GM18519 (cell line): ENCODE measurements at regions not wholly inside any gene's neighbourhood (a gene's known extent, or its start where the extent isn't known, plus 50 kb on each side); places are given as distances from the start of the nearest gene placed in this dataset.

ENCODE experiments used
- ATAC-seq: cut with Tn5 transposase; IDR thresholded peaks from one replicate; pipeline ENCODE4 v1.9.1; 2021; ENCODE audit warnings: mild to moderate bottlenecking, moderate library complexity; ENCODE audit not compliant: unreplicated experiment, low FRiP score

DNA sequence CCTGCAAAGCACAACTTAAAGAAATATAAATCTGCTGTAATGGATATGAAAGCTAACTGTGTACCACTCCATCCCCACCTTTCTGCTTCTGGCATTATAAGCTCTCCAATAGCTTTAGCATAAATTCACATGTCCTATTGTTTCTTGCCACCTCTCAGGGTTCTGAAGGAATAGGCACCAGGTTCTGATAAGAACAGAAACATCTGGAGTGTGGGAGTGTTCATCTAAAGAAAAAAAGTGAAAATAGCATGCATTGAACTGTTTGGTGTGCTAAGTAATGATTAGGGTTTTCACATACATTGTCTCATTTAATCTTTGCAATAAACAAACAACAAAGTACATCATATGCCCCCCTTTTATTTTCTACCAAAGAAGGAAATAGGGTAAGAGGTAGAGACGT lies 72.3 kb downstream of the FAM76B start:
- ATAC-seq: no peak

DNA sequence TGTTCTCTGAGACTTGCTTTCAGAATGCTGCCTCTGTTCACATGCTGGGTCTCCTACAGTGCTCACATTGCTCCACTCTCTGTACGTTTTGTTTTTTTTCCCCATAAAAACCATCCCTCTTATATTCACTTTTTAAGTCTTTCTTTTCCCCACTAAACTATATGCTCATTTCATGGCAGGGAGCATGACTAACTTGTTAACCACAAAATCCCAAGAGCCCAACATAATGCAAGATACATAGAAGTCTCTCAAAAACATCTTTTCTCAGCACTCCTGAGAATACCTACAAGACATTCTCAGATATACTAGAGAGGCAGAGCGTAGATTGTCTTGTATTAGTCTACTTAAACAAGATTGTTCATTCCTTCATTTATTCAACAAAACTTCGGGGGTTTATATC lies 73.3 kb downstream of the FAM76B start:
- no peak for ATAC-seq

DNA sequence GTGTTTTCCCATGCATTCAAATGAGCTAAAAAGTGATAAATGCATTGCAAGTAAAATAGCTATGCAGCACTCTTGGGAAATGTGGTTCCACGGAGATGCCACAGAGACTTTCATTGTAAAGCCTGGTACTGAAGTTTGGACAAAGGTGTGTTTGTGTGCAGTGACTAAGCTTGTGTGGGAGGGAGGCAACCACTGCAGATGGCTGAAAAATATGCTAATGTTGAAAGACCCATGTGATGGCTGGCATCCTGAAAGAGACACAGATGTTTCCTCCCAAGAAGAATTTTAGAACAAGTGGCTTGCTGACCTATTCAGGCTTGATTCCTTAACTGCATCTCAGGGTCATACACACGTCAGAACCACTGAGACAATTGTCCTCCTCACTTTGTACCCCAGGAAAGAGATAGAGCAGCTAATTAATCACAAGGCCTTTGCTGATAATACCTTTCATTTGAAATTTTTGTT lies 73.8 kb downstream of the FAM76B start:
- peak; percentile 68 for ATAC-seq

DNA sequence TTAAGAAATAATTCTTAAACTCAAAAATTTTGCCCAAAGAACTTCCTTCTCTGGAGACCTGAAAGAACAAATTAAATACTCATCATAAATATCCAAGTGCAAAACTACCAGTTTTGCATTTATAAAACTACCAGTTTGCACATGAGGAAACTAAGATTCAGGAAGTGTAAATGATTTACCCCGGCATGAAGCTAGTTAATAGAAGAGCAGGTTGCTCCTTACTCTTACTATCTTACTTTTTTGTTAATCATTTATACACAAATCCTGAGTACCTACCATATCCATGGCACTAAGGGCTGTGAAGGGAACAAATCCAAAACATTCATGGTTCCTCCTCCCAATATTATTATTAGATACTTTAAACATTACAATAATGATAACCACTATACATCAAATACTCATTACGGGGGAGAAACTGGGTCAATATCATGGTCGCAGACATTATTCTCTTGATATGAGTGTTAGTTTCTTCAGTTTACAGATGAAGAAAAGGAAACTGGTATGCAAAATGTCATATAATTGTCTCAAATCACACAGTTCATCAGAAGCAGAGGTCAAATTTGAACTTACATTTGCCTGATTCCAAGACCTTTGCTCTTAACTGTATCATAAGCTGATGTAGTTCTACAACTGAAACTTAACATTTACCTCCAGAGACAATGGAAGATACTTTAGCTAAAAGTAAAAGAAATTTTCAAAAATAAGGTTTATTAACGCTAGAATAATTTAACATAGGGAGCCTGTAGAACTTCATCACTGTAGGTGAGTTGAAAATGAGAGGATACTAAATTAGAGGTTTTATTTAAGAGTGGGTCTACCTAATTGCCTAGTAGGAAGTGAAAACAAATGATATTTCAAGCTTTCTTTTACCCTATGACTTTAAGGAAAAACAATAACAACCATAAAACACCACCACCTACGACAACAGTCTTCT lies 74.5 kb downstream of the FAM76B start:
- ATAC-seq: no peak

DNA sequence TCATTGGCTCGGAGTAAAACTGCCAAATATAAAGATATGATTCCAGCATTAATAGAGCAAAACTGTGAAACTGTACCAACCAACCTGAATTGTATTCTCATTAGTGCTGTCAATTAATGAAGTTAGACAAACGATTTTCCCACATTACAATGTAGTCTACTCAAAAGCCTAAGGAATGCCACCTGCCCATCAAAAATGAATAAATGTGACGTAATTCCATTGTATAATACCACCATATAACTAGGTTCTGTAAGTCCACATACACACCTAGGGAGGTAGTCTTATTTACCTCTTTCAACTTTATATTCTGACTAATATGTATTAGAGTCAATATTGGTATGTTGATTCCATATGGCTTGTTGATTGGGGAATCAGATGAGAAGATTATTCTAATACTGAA lies 76.2 kb downstream of the FAM76B start:
- no peak for ATAC-seq

DNA sequence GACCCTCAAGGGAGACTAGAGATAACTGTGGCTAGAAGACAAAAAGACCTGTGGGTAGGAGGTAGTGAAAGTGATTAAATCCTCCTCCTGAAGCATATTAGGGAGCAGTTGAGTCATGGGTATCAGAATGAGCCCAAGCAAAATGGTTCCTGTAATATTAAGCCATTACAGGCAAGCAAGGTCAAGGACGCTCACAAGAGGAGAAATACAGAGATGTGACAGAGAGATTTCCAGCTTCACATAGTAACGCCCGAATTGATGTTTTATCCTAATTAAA lies 77.7 kb downstream of the FAM76B start:
- ATAC-seq: peak; percentile 25

DNA sequence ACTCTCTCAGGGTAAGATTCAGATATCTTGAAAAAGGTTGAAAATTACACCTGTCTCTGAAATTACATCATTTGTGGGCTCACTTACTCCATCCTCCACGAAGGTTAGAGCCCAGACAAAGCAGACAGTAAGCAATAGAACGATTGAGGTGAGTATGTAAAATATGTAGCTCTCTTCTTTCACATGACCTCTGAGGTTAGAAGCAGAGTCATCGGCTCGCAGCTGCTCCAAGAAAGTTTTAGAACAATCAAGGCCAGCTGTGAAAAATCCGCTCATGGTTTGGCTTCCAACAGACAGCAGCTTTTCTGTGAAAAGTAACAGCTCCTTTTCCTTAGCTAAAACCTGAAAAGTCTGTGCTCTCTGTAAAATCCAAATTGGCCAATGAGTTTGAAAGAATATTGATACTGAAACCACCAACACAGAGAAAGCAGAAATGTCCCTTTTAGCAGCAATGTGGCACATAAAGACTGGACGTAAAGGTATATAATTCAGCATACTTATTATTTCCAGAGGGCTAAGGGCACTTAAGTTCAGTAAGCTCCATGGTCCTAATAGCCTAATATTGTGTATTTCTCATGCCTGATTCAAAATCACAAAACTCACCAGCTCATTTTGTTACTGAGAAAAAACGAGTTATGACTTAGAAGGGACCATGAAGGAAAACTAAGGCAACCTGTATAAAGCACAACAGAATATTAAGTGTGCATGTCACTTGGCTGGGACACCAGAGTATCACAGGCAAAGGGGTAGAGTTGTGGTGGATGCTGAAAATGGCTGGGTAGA lies 78.2 kb downstream of the FAM76B start:
- peak; percentile 33 for ATAC-seq

DNA sequence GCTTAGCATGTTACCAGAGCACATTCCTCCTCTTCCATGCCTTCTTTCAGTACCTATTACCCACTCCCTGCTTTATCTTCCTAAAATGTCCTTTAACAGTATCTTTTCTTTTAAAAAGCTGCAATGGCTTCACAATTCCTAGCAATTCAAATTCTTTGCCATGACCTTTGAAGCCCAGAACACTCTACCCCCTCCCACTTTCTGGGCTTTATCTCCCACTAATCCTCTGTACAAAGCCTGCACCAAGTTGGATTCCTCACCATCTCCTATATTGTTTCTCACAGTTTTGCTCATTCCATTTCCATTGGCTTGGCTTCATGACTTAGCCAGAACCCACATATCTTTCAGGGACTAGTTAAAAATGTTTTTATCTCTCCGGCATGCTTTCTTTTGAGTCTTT lies 80.9 kb downstream of the FAM76B start:
- no peak for ATAC-seq

DNA sequence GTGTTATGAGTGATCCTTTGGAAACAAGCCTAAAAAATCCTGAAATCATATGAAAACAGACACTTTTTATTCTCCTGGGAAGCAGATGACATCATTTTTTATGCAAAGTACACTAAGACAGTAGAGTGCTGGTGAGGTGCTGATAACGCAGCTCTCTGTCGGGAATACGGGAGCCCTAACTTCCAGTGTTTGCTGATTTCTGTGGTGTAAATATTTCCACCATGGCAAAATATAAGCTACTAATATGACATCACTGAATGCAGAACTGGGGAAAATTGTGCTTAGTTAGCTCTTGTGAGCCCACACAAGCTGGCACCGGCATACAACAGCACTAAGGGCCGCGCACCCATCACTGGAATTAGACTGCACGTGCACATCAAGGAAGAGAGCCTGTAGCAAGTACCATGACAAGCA lies 82.6 kb downstream of the FAM76B start:
- ATAC-seq: no peak

DNA sequence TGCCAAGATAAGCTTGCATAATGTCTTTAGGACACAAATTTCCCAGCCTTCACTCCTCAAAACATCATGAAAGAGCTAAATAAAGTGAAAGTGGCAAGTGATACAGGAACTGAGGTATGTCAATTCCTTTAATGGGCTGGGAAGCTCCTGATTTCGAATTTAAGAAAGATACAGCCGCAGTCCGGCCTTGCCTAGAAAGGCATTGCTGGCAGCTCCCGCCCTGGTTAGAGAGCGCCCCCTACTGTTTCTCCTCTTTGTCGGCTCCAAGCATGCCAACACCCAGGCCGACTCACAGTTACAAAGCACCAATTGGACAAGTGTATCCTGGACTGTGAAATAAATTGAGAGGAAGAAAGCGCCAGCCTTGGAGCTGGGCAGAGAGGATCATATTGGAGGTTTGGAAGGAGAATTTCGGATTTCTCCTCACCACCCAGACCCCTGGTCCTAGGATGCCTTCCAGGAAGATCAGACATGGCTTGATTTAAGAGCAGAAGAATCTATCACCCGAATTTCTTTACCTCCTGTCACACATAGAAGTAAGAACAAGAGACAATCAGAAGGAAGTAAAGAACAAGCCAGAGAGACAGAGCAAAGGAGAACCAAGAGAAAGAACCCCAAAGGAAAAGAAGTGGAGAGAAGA lies 84.0 kb downstream of the FAM76B start:
- peak; percentile 82 for ATAC-seq

DNA sequence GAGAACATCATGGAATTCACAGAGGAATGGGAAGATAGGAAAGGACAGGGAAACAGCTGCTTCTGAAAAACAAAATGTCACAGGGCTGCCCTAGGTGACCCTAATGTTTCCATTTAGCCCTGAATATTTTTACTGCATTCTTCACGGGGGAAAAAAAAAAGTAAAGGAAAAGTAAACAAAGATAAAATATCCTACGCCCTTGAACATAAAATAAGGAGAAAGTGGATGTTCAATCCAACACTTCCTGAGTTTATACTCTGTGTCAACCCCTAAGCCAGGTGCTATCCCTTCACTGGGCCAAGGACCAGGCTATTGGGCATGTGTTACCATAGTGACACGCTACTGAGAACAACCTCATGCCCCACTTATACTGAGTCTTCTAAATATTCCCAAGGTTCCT lies 84.7 kb downstream of the FAM76B start:
- no peak for ATAC-seq

DNA sequence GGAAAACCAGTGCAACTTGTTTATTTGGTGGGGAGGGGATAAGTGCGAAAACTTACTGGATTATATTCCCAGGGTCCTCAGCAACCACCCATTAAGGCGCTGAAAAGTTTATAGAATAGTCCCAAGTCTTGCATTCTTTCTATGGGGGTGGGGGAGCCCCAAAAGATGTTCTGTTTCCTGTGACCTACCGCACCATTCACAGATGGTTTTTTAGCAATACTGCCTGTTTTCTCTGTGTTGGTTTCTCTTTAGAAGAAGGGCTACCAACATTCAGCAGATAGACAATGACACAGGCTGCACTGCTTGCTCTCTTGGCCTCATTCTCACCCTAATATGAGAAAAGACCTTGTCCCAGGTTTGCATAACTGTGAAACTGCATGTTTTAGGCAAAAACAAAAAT lies 86.5 kb downstream of the FAM76B start:
- ATAC-seq: no peak

DNA sequence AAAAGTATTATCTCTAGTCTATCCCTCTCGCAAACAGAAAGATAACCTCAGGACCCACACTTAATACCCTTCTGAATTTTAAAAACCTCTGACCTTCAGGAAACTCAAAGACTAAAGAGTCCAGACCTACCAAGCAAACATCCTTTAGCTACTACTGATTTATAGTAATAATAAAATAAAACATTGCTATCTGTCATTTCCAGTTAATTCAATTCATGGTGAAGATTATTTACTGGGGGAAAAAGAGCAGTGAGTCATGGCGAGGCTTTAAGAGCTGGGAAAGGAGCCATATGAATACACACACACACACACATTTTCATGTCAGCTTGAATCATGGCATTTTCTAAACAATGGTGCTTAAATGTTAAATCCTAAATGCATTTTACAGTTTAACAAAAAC lies 87.1 kb downstream of the FAM76B start:
- ATAC-seq: no peak

DNA sequence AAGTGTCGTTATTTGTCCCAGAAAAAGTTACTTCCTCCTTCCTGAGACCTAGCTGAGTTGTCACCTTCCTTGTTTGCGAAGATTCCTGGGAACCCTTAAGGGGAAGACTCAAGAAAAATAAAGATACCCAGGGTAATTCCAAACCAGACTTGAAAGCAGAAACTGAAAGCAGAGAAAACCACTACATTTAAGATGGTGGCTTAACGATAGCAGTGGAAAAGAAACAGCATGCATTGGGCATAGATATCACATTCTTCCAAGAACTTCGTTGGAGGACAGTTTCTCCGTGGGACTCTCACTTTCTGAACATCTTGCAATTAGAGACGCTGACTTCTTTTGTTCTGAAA lies 89.1 kb downstream of the FAM76B start:
- no peak for ATAC-seq

DNA sequence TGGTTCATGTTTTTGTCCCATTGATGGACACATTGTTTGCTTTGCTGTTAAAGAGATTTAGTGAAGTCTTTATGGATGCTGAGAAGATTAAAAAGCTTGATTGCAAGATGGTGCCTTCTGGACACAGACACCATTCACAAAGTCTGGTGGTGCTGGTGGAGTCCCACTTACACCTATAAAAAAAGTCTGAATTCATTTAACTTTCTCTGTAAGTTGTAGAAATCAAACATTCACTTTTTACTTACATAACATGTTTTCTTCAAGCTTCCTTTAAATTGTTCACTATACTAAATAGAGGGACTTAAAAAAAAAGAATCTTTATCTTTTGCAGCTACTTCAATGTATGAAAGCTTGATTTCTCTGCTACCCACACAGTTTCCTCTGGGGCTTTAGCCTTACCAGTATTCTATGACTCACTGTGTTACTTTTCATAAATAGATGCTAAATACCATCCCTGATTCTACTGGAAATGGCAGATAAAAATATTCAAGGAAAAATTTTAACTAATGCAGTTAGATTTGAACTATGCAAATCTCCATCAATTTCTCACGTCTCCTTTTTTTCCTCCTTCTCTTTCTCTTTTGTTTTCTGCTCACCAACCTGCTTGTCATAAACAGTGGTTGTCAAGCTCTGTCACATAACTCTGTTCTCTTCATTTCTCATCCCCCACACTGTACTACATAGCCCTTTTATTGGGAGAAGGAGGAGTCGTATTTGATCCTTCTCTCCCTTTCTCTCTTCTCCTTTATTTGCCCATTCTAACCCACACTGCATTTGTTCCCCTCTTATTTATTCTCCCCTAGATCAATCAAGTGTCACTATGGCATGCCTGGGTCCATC lies 89.7 kb downstream of the FAM76B start:
- ATAC-seq: peak; percentile 40

DNA sequence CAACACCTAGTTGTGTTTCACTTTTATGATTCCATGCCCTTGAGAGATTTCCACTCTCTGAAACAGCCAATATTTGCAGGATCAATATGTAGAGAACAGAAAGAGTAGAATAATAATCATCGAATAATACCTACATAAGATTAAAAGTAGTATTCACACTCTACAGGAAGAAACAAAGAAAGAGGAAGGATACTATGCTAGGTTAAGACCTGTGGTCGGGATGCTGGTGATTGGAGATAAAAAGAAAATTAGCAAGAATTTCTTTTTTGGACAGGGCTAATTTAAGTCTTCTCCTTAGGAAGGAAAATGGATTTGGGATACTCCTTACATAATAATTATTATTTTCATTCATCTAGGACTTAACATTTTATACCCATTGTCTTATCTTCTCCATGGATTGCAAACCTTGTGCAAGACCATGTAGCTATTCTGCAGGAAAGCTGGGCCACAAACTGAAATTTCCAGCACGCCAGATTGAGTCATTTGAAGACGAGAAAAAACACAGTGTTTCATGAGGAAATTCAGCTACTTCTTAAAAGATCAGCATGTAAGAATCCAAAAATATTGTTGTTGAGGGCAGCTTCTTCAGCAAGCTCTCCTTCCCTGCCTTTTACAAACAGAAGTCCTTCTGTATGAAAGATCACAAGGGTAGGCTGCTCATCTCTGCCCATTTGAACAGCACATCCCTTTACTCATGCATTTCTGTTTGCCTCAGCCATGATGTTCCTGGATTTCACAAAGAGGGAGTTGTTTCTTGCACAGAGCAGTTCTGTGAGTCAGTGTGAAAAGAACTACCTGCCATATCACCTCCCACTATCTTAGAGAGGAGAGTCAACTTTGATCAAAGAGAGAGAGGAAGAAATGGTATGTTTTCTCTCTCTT lies 90.7 kb downstream of the FAM76B start:
- ATAC-seq: no peak

DNA sequence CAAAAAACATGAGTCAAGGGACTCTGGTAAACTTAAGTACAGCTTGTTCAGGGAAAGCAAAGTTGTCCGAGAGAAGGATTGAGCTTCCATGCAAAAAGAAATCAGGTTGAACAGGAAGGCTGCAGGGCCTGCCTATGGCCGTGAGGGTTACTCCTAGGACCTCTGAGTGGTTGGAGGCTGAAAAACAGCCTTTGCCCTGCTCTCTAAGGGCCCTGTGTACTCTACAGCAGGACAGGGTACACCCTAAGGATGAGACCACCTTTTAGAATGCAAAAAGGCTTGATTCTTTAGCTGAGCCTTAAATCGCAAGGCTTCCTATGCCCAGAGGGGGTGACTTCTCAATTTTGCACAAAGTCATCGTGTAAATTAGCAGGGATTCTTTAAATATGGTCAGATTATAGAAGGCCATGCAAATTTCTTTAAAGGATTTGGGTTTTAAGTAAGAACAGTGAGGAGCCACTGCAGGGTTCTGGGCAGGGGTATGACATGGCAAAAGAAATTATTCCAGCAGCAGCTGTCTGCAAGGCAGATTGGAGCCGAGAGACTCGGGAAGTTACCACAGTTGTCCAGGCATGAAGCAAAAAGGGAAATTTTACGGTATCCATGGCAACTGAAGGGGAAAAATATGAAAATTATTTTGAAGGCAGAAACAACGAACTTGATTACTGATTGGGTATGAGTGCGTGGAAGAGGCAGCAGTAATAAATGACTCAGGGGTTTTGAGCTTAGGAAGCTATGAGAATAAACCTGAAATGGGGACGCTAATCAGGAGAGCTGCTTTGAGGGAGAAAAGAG lies 91.8 kb downstream of the FAM76B start:
- no peak for ATAC-seq

DNA sequence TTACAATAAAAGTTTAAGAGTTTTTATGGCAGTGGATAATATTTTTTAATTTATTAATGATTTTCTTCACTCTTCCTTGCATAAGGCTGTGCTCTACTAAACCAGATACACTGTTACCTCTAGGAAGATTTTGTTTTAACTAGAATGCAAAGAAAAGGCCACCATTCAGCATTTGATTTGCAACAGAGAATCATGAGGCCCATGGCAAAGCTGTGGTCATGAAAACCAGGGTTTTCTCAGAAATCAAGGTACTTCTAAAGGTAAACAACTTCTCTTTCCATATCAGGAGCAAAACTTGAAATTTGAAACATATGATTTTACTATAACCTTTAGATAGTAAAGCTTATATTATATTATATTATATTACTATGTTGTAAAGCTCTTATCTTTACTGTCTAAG lies 94.4 kb downstream of the FAM76B start:
- no peak for ATAC-seq

DNA sequence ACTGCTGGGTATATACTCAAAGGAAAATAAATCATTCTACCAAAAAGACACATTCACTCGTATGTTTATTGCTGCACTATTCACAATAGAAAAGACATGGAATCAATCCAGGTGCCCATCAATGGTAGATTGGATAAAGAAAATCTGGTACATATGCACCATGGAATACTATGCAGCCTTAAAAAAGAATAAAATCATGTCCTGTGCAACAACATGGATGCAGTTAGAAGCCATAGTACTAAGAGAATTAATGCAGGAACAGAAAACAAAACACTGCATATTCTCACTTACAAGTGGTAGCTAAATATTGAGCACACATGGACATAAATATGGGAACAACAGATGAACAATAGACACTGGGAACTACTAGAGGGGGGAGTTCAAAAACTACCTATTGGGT lies 96.3 kb downstream of the FAM76B start:
- no peak for ATAC-seq
